Stomach (tissue), 8 donors: ENCODE measurements at regions not wholly inside any gene's neighbourhood (a gene's known extent, or its start where the extent isn't known, plus 50 kb on each side); places are given as distances from the start of the nearest gene placed in this dataset.

ENCODE experiments used
- DNase-seq, 2 donors: peaks; one replicate each; pipeline versions ENCODE4 v3.0.0 to v3.0.0-alpha.2; 2013 to 2019
- H3K27ac ChIP-seq, 5 donors: fragments of 200-600 bp in 4 of 5; sonication (generic) in 4 of 5; one replicate each; pipeline ENCODE4 v1.5.1; 2013 to 2019; ENCODE audit warnings: mild to moderate bottlenecking in 1 of 5, moderate library complexity in 1 of 5
- H3K27me3 ChIP-seq, 3 donors: fragments of 200-600 bp; sonication (generic); one replicate each; pipeline ENCODE4 v1.5.1; 2017 to 2019; ENCODE audit warnings: mixed run types in 1 of 3
- H3K36me3 ChIP-seq, 4 donors: fragments of 200-600 bp; sonication (generic); 1 replicate in 3 of 4; 2 replicates in 1 of 4; pipeline ENCODE4 v1.5.1; 2016 to 2019
- H3K4me1 ChIP-seq, 4 donors: fragments of 200-600 bp; sonication (generic); one replicate each; pipeline ENCODE4 v1.5.1; 2016 to 2019
- H3K4me3 ChIP-seq, 4 donors: fragments of 200-600 bp; sonication (generic) in 3 of 4; one replicate each; pipeline ENCODE4 v1.5.1; 2016 to 2019; ENCODE audit warnings: mild to moderate bottlenecking in 1 of 4
- H3K9me3 ChIP-seq, 4 donors: fragments of 200-600 bp; sonication (generic); one replicate each; pipeline ENCODE4 v1.5.1; 2016 to 2019
- EP300 ChIP-seq: sonication (generic); formaldehyde crosslinking; IDR thresholded peaks from one replicate; pipeline ENCODE4 v1.6.1; 2017; ENCODE audit warnings: antibody characterized with exemption
- POLR2A ChIP-seq, 4 donors: fragments of 450-650 bp; IDR thresholded peaks; one replicate each; pipeline ENCODE4 v1.6.1; 2016; ENCODE audit warnings: antibody characterized with exemption in 4 of 4, control low read depth in 2 of 4, mild to moderate bottlenecking in 1 of 4, moderate library complexity in 1 of 4
- POLR2AphosphoS5 ChIP-seq, 3 donors: sonication (generic); formaldehyde crosslinking; IDR thresholded peaks; one replicate each; pipeline ENCODE4 v1.6.1; 2016; ENCODE audit warnings: antibody characterized with exemption in 3 of 3
- WGBS, 5 donors: extraction: QIAGEN DNeasy Blood & Tissue Kit in 3 of 5; methylation state at CpG; one replicate each; pipeline versions ENCODE4 v1.1.5 to v1.1.7; 2013 to 2018; 5-methylcytosine and 5-hydroxymethylcytosine counted together
- intact Hi-C: fragments of 100-400 bp; cut with DNase I; formaldehyde crosslinking; loops from one replicate; pipeline ENCODE4 v1.15.1; 2023; ENCODE audit warnings: low total_unique reads
- TF ChIP-seq, protein P1 (sequence below), 7 experiments: fragments of 450-650 bp in 4 of 7; fragments of 200-600 bp in 3 of 7; sonication (generic) in 3 of 7; IDR thresholded peaks; one replicate each; pipeline ENCODE4 v1.5.1; 2016 to 2019; ENCODE audit warnings: antibody characterized with exemption in 7 of 7, control low read depth in 2 of 7, mild to moderate bottlenecking in 1 of 7
- donor health status: healthy with polysubstance abuse.
- donor health status: Bipolar disorder and iron deficiency.
- donor health status: healthy.

- no peak for DNase-seq
- H3K4me1 ChIP-seq = no peaks in the 10 kb centered on the region
- H3K4me3 ChIP-seq = no peak overlapping the region
- no peaks in the 10 kb centered on the region for H3K27me3 ChIP-seq
- intact Hi-C loops = no loop called here
- H3K9me3 ChIP-seq = no peaks in the 10 kb centered on the region
- no peak overlapping the region for H3K27ac ChIP-seq
- TF ChIP-seq EP300 = no peak
- TF ChIP-seq, protein P1, sequence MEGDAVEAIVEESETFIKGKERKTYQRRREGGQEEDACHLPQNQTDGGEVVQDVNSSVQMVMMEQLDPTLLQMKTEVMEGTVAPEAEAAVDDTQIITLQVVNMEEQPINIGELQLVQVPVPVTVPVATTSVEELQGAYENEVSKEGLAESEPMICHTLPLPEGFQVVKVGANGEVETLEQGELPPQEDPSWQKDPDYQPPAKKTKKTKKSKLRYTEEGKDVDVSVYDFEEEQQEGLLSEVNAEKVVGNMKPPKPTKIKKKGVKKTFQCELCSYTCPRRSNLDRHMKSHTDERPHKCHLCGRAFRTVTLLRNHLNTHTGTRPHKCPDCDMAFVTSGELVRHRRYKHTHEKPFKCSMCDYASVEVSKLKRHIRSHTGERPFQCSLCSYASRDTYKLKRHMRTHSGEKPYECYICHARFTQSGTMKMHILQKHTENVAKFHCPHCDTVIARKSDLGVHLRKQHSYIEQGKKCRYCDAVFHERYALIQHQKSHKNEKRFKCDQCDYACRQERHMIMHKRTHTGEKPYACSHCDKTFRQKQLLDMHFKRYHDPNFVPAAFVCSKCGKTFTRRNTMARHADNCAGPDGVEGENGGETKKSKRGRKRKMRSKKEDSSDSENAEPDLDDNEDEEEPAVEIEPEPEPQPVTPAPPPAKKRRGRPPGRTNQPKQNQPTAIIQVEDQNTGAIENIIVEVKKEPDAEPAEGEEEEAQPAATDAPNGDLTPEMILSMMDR (IDR thresholded peaks at IDR 0.05) = no peak
- no peak for TF ChIP-seq POLR2AphosphoS5 (IDR thresholded peaks at IDR 0.05)
- 91 to 96% (median 94%) methylated on average over 8 of the region's 8 CpGs for WGBS, 5 donors
- H3K36me3 ChIP-seq = no peaks in the 10 kb centered on the region
Measured at GRCh38 chrX:6924443-6925077, 223.0 kb upstream of the STS start.

GRCh38 chrX:6917666-6918065 lies 229.8 kb upstream of the STS start:
- Histone ChIP-seq H3K9me3 (no peaks in the 10 kb centered on the region), H3K27ac (no peak overlapping the region), H3K27me3 (no peaks in the 10 kb centered on the region), H3K4me1 (no peaks in the 10 kb centered on the region), H3K36me3 (no peaks in the 10 kb centered on the region), H3K4me3 (no peak overlapping the region)
- intact Hi-C loops = no loop called here
- no peak for DNase-seq
- 71 to 80% (median 78%) methylated on average over 6 of the region's 6 CpGs for WGBS, 5 donors
- TF ChIP-seq POLR2AphosphoS5 (IDR thresholded peaks at IDR 0.05) = no peak
- no peak for TF ChIP-seq EP300
- TF ChIP-seq, protein P1 (IDR thresholded peaks at IDR 0.05) = no peak
- TF ChIP-seq POLR2A (IDR thresholded peaks at IDR 0.05) = no peak

- no peak overlapping the region for H3K27ac ChIP-seq
- TF ChIP-seq POLR2A (IDR thresholded peaks at IDR 0.05) = no peak
- TF ChIP-seq POLR2AphosphoS5 (IDR thresholded peaks at IDR 0.05) = no peak
- TF ChIP-seq, protein P1 (IDR thresholded peaks at IDR 0.05) = no peak
- no peak for TF ChIP-seq EP300
- H3K9me3 ChIP-seq = no peaks in the 10 kb centered on the region
- H3K4me1 ChIP-seq = no peaks in the 10 kb centered on the region
- intact Hi-C loops = no loop called here
- no peak for DNase-seq
- no peaks in the 10 kb centered on the region for H3K36me3 ChIP-seq
- H3K4me3 ChIP-seq = no peak overlapping the region
- no peaks in the 10 kb centered on the region for H3K27me3 ChIP-seq
Measured at GRCh38 chrX:6910218-6910617, 237.3 kb upstream of the STS start.

- Histone ChIP-seq H3K36me3 (no peaks in the 10 kb centered on the region), H3K27ac (no peak overlapping the region), H3K27me3 (no peaks in the 10 kb centered on the region), H3K9me3 (no peaks in the 10 kb centered on the region), H3K4me1 (no peaks in the 10 kb centered on the region), H3K4me3 (no peak overlapping the region)
- TF ChIP-seq EP300 (no peak), POLR2AphosphoS5 (IDR thresholded peaks at IDR 0.05) (no peak), POLR2A (IDR thresholded peaks at IDR 0.05) (no peak)
- TF ChIP-seq, protein P1 (IDR thresholded peaks at IDR 0.05) = no peak
- intact Hi-C loops = no loop called here
- DNase-seq = no peak
- 80 to 99% (median 86%) methylated on average over 3 of the region's 3 CpGs for WGBS, 5 donors
Measured at GRCh38 chrX:6909396-6909795, 238.1 kb upstream of the STS start.
